ENCODE measurements at regions not wholly inside any gene's neighbourhood (a gene's known extent, or its start where the extent isn't known, plus 50 kb on each side); places are given as distances from the start of the nearest gene placed in this dataset.

- H3K36me3 ChIP-seq (ENCODE audit: control insufficient read depth, insufficient read depth, low read length): no peaks in the 10 kb centered on the region
- Mint-ChIP-seq H3K9me3 (peaks cover 30% of the 10 kb centered on the region), H3K4me1 (no peaks in the 10 kb centered on the region), H3K27me3 (ENCODE audit: insufficient read depth) (no peaks in the 10 kb centered on the region), H3K4me3 (no peak overlapping the region), H3K36me3 (ENCODE audit: low read depth) (peaks cover 8% of the 10 kb centered on the region), H3K27ac (no peak overlapping the region)
- no peak for DNase-seq
- no peak for TF ChIP-seq CTCF (conservative IDR thresholded peaks at IDR 0.05)
- H3K27me3 ChIP-seq (ENCODE audit: control insufficient read depth, insufficient read depth, low read length, poor library complexity, severe bottlenecking): no peaks in the 10 kb centered on the region
- H3K9ac ChIP-seq (ENCODE audit: extremely low read depth, low read length, poor library complexity, severe bottlenecking): no peak overlapping the region
- H3K4me1 ChIP-seq (ENCODE audit: control insufficient read depth, insufficient read depth, low read length): no peaks in the 10 kb centered on the region
- H3K4me3 ChIP-seq (ENCODE audit: low read length): no peak overlapping the region
- no peak overlapping the region for H3K27ac ChIP-seq (ENCODE audit: low read depth, low read length)
- peaks cover 31% of the 10 kb centered on the region for H3K9me3 ChIP-seq (ENCODE audit: control insufficient read depth, low read length)
Observed at GRCh38 chr6:140364916-140365315, 990.5 kb upstream of the CITED2 start.

- H3K27me3 Mint-ChIP-seq (ENCODE audit: insufficient read depth): no peaks in the 10 kb centered on the region
- WGBS, 2 experiments (ENCODE audit: insufficient coverage in 1 of 2, insufficient read length in 1 of 2): 98 to 100% methylated on average over 1 to 3 of the region's 3 CpGs
- Histone ChIP-seq H3K27ac (ENCODE audit: low read depth, low read length) (no peak overlapping the region), H3K4me3 (ENCODE audit: low read length) (no peak overlapping the region), H3K27me3 (ENCODE audit: control insufficient read depth, insufficient read depth, low read length, poor library complexity, severe bottlenecking) (no peaks in the 10 kb centered on the region), H3K36me3 (ENCODE audit: control insufficient read depth, insufficient read depth, low read length) (no peaks in the 10 kb centered on the region), H3K9ac (ENCODE audit: extremely low read depth, low read length, poor library complexity, severe bottlenecking) (no peak overlapping the region), H3K9me3 (ENCODE audit: control insufficient read depth, low read length) (peaks cover 30% of the 10 kb centered on the region), H3K4me1 (ENCODE audit: control insufficient read depth, insufficient read depth, low read length) (no peaks in the 10 kb centered on the region)
- no peak overlapping the region for H3K4me3 Mint-ChIP-seq
- H3K9me3 Mint-ChIP-seq: peaks cover 26% of the 10 kb centered on the region
- DNase-seq: no peak
- peaks cover 8% of the 10 kb centered on the region for H3K36me3 Mint-ChIP-seq (ENCODE audit: low read depth)
- no peak for TF ChIP-seq CTCF (conservative IDR thresholded peaks at IDR 0.05)
- H3K4me1 Mint-ChIP-seq: no peaks in the 10 kb centered on the region
- no peak overlapping the region for H3K27ac Mint-ChIP-seq
Observed at GRCh38 chr6:140360651-140361050, 986.2 kb upstream of the CITED2 start.

- no peak overlapping the region for H3K27ac ChIP-seq (ENCODE audit: low read depth, low read length)
- no peak overlapping the region for H3K27ac Mint-ChIP-seq
- peaks cover 7% of the 10 kb centered on the region for H3K4me1 Mint-ChIP-seq
- H3K36me3 Mint-ChIP-seq (ENCODE audit: low read depth): no peaks in the 10 kb centered on the region
- no peak overlapping the region for H3K4me3 ChIP-seq (ENCODE audit: low read length)
- no peaks in the 10 kb centered on the region for H3K27me3 ChIP-seq (ENCODE audit: control insufficient read depth, insufficient read depth, low read length, poor library complexity, severe bottlenecking)
- no peak overlapping the region for H3K9ac ChIP-seq (ENCODE audit: extremely low read depth, low read length, poor library complexity, severe bottlenecking)
- DNase-seq: no peak
- 53 to 67% methylated on average over 1 of the region's 1 CpG for WGBS, 2 experiments (ENCODE audit: insufficient coverage in 1 of 2, insufficient read length in 1 of 2)
- no peak overlapping the region for H3K4me3 Mint-ChIP-seq
- no peaks in the 10 kb centered on the region for H3K9me3 ChIP-seq (ENCODE audit: control insufficient read depth, low read length)
- no peak for TF ChIP-seq CTCF (conservative IDR thresholded peaks at IDR 0.05)
- no peaks in the 10 kb centered on the region for H3K4me1 ChIP-seq (ENCODE audit: control insufficient read depth, insufficient read depth, low read length)
- H3K36me3 ChIP-seq (ENCODE audit: control insufficient read depth, insufficient read depth, low read length): no peaks in the 10 kb centered on the region
- H3K9me3 Mint-ChIP-seq: no peaks in the 10 kb centered on the region
- H3K27me3 Mint-ChIP-seq (ENCODE audit: insufficient read depth): no peaks in the 10 kb centered on the region
Observed at GRCh38 chr6:140355476-140355875, 981.0 kb upstream of the CITED2 start.

Measured in endodermal cell (in vitro differentiated cells).